Upper lobe of left lung (tissue), 6 donors: ENCODE measurements at regions not wholly inside any gene's neighbourhood (a gene's known extent, or its start where the extent isn't known, plus 50 kb on each side); places are given as distances from the start of the nearest gene placed in this dataset.

Experiments
- ATAC-seq, 2 donors: fragments of 200-7000 bp; cut with Tn5 transposase; one replicate each; pipeline ENCODE4 v1.9.1; 2022; ENCODE audit warnings: mild to moderate bottlenecking in 2 of 2, moderate library complexity in 2 of 2; ENCODE audit not compliant: low FRiP score in 2 of 2
- DNase-seq, 2 donors: peaks; one replicate each; pipeline ENCODE4 v3.0.0-alpha.2; 2019 to 2020
- H3K27ac ChIP-seq, 4 donors: fragments of 200-600 bp; sonication (generic); one replicate each; pipeline ENCODE4 v1.5.1; 2016 to 2019
- H3K27me3 ChIP-seq, 4 donors: fragments of 200-600 bp; sonication (generic); one replicate each; pipeline ENCODE4 v1.5.1; 2017 to 2019
- H3K36me3 ChIP-seq, 4 donors: fragments of 200-600 bp; sonication (generic); one replicate each; pipeline ENCODE4 v1.5.1; 2016 to 2019
- H3K4me1 ChIP-seq, 4 donors: fragments of 200-600 bp; sonication (generic); one replicate each; pipeline ENCODE4 v1.5.1; 2018 to 2019
- H3K4me3 ChIP-seq, 4 donors: fragments of 200-600 bp; sonication (generic); one replicate each; pipeline ENCODE4 v1.5.1; 2017 to 2019; ENCODE audit warnings: mild to moderate bottlenecking in 2 of 4, moderate library complexity in 1 of 4
- H3K9me3 ChIP-seq, 4 donors: fragments of 200-600 bp; sonication (generic); one replicate each; pipeline ENCODE4 v1.5.1; 2018 to 2019
- EP300 ChIP-seq, 4 donors: sonication (generic); formaldehyde crosslinking; IDR thresholded peaks; one replicate each; pipeline ENCODE4 v1.5.1; 2017; ENCODE audit warnings: antibody characterized with exemption in 4 of 4, control low read depth in 2 of 4
- POLR2A ChIP-seq, 4 donors: fragments of 450-650 bp; IDR thresholded peaks; one replicate each; pipeline ENCODE4 v1.5.1; 2016 to 2017; ENCODE audit warnings: antibody characterized with exemption in 4 of 4, mild to moderate bottlenecking in 2 of 4
- POLR2AphosphoS5 ChIP-seq, 2 donors: sonication (generic); formaldehyde crosslinking; IDR thresholded peaks; one replicate each; pipeline ENCODE4 v1.5.1; 2017; ENCODE audit warnings: antibody characterized with exemption in 2 of 2
- WGBS, 2 donors: methylation state at CpG; one replicate each; pipeline ENCODE4 v1.1.5; 2017 to 2018; 5-methylcytosine and 5-hydroxymethylcytosine counted together
- TF ChIP-seq, protein P1 (sequence below), 6 experiments: fragments of 450-650 bp in 4 of 6; fragments of 200-600 bp in 2 of 6; sonication (generic) in 2 of 6; IDR thresholded peaks; one replicate each; pipeline ENCODE4 v1.5.1; 2016 to 2019; ENCODE audit warnings: antibody characterized with exemption in 6 of 6
- donor health status: DM: no; HTN: no; CAD: no; lungs with moderate emphysema.
- donor health status: DM: no; HTN: yes; CAD: no; lungs with severe emphysema.

DNA sequence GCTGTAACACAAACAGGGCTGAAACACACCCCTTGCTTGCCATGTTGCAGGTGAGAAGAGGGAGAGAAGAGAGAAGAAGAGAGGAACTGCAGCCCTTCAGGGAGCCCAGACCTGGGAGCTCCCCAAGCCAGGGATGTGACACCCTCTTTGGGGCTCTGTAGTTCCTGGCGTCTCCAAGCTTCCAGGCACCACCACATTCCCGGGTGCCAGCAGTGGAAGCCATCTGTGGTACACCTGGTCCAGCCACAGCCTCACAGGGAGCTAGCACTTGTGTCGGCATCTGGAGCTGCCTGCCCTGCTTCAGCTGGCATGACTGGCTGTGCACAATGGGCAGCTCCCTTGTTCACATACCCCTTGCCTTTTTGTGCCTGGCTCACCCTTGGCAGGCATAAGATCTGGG, 182.1 kb downstream of the DEPDC1B start:
- Histone ChIP-seq H3K27me3 (no peaks in the 10 kb centered on the region), H3K27ac (no peak overlapping the region), H3K4me3 (no peak overlapping the region), H3K9me3 (no peaks in the 10 kb centered on the region), H3K36me3 (no peaks in the 10 kb centered on the region), H3K4me1 (no peaks in the 10 kb centered on the region)
- 88% methylated on average over 3 of the region's 3 CpGs; no CpG with 5 or more reads in 1 of the 2 donors for WGBS, 2 donors
- TF ChIP-seq, protein P1, sequence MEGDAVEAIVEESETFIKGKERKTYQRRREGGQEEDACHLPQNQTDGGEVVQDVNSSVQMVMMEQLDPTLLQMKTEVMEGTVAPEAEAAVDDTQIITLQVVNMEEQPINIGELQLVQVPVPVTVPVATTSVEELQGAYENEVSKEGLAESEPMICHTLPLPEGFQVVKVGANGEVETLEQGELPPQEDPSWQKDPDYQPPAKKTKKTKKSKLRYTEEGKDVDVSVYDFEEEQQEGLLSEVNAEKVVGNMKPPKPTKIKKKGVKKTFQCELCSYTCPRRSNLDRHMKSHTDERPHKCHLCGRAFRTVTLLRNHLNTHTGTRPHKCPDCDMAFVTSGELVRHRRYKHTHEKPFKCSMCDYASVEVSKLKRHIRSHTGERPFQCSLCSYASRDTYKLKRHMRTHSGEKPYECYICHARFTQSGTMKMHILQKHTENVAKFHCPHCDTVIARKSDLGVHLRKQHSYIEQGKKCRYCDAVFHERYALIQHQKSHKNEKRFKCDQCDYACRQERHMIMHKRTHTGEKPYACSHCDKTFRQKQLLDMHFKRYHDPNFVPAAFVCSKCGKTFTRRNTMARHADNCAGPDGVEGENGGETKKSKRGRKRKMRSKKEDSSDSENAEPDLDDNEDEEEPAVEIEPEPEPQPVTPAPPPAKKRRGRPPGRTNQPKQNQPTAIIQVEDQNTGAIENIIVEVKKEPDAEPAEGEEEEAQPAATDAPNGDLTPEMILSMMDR (IDR thresholded peaks at IDR 0.05): no peak
- TF ChIP-seq EP300 (IDR thresholded peaks at IDR 0.05) (no peak), POLR2AphosphoS5 (IDR thresholded peaks at IDR 0.05) (no peak), POLR2A (IDR thresholded peaks at IDR 0.05) (no peak)
- DNase-seq (peak in 1 of 2 donors; percentile 49), ATAC-seq (no peak)

DNA sequence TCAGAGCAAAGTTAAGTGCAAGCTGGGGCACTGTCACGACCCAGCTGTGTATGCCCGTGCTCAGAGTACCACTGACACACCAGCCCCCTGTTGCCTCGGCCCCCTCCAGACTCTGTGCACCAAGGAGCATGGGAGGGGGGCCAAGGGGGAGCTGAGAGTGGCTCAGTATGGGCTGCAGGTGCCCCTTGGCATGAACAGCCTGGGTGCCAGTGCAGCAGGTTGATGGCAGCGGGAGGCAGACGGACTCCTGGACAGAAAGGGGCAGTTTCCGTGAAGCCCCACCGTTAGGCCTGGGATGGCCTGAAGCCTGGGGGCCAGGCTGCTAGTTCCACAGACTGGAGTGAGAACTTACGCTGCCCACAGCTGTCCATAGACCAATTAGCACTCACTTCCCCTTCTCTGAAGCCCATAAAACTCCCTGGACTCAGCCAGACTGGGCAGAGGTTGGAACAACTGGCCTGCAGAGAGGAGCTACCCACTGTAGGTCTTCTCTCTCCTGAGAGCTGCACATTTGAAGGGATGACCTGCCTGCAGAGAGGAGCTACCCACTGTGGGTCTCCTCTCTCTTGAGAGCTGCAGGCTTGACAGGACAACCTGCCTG, 182.8 kb downstream of the DEPDC1B start:
- Histone ChIP-seq H3K9me3 (no peaks in the 10 kb centered on the region), H3K4me3 (no peak overlapping the region), H3K36me3 (no peaks in the 10 kb centered on the region), H3K27ac (no peak overlapping the region), H3K4me1 (no peaks in the 10 kb centered on the region), H3K27me3 (no peaks in the 10 kb centered on the region)
- ATAC-seq (no peak), DNase-seq (peak in 1 of 2 donors; percentile 34)
- 76 to 78% methylated on average over 4 to 5 of the region's 8 CpGs for WGBS, 2 donors
- TF ChIP-seq, protein P1 (IDR thresholded peaks at IDR 0.05): no peak
- no peak for TF ChIP-seq POLR2A (IDR thresholded peaks at IDR 0.05)
- no peak for TF ChIP-seq POLR2AphosphoS5 (IDR thresholded peaks at IDR 0.05)
- no peak for TF ChIP-seq EP300 (IDR thresholded peaks at IDR 0.05)

DNA sequence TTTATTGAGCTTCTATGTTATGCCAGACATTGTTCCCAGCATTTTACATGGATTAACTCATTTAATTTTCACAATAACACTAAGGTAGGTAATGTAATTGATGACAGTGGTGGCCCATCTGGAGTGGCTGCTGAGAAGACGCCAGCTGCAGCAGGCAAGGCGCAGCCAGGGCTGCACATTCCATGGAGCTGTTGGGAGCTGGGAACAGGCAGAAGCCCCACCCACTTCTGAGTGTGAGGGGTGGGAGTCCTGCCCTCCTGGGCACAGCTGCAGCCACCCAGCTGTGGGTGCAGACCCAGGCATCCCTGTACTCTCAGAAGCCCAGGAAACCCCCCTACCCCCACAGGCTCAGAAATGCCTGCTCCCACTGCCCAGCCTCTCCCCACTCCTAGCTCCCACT, 183.3 kb downstream of the DEPDC1B start:
- DNase-seq: peak in 1 of 2 donors; percentile 28
- no peak for ATAC-seq
- no peak overlapping the region for H3K4me3 ChIP-seq

DNA sequence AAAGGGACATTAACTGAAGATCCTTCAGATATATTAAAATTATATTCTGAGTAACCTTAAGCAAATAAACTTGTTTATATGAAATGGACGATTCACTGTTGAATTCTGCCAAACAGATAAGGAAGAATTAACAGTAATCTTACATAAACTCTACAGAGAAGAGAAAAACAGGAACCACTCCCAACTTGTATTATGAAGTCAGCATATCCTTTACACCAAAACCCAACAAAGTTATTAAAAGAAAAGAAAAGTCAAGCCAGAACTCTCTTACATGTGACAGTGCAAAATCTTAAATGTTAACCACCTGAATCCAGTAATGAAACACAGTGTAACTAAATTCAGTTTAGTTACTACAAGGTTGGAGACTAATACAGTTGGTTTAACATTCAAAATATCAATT, 185.8 kb downstream of the DEPDC1B start:
- no peak for DNase-seq
- ATAC-seq: peak in 1 of 2 donors; percentile 29
- TF ChIP-seq POLR2A (IDR thresholded peaks at IDR 0.05): no peak
- no peak for TF ChIP-seq EP300 (IDR thresholded peaks at IDR 0.05)
- 11 to 15% methylated on average over 1 of the region's 1 CpG for WGBS, 2 donors
- Histone ChIP-seq H3K36me3 (no peaks in the 10 kb centered on the region), H3K4me3 (no peak overlapping the region), H3K9me3 (no peaks in the 10 kb centered on the region), H3K27ac (no peak overlapping the region), H3K4me1 (no peaks in the 10 kb centered on the region), H3K27me3 (no peaks in the 10 kb centered on the region)

More for the DNA sequence above, 183.3 kb downstream of the DEPDC1B start:
- 88 to 100% methylated on average over 2 of the region's 2 CpGs for WGBS, 2 donors
- no peaks in the 10 kb centered on the region for H3K9me3 ChIP-seq
- no peaks in the 10 kb centered on the region for H3K27me3 ChIP-seq
- H3K4me1 ChIP-seq: no peaks in the 10 kb centered on the region
- H3K36me3 ChIP-seq: no peaks in the 10 kb centered on the region
- H3K27ac ChIP-seq: no peak overlapping the region
- TF ChIP-seq POLR2AphosphoS5 (IDR thresholded peaks at IDR 0.05): no peak
- TF ChIP-seq, protein P1 (IDR thresholded peaks at IDR 0.05): no peak
- TF ChIP-seq POLR2A (IDR thresholded peaks at IDR 0.05): no peak
- no peak for TF ChIP-seq EP300 (IDR thresholded peaks at IDR 0.05)

DNA sequence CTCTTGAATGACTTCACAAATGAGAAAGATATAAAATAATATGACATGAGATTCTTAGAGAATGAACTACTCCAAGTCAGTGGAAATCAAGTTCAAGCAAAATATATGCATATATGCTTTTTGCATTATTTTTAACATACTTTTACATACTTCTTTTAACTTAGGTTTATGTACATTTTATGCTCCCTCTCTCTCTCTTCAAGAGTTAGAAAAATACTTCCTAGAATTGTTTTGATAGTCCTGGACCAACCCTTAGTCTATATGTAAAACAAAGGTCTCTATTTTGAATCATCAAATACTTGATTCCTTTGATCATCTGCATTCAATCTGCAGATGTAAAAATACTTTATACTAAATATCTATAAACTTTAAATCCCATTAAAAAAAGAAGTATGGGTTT, 187.8 kb downstream of the DEPDC1B start:
- DNase-seq (no peak), ATAC-seq (no peak)
- Histone ChIP-seq H3K4me3 (no peak overlapping the region), H3K9me3 (no peaks in the 10 kb centered on the region), H3K27me3 (no peaks in the 10 kb centered on the region), H3K4me1 (no peaks in the 10 kb centered on the region), H3K27ac (no peak overlapping the region), H3K36me3 (no peaks in the 10 kb centered on the region)
- no peak for TF ChIP-seq EP300 (IDR thresholded peaks at IDR 0.05)
- no peak for TF ChIP-seq POLR2AphosphoS5 (IDR thresholded peaks at IDR 0.05)
- TF ChIP-seq, protein P1 (IDR thresholded peaks at IDR 0.05): no peak
- TF ChIP-seq POLR2A (IDR thresholded peaks at IDR 0.05): no peak
